H1 (cell line): ENCODE measurements at regions not wholly inside any gene's neighbourhood (a gene's known extent, or its start where the extent isn't known, plus 50 kb on each side); places are given as distances from the start of the nearest gene placed in this dataset.

ENCODE experiments used
- CHD7 ChIP-seq: fragments of 300-600 bp; sonication (generic); IDR thresholded peaks from 2 replicates; pipeline ENCODE4 v1.7.1; 2012; ENCODE audit warnings: low read length, moderate library complexity, mild to moderate bottlenecking, inconsistent platforms; ENCODE audit not compliant: insufficient replicate concordance

- TF ChIP-seq CHD7 = no peak
These were observed 233.3 kb downstream of the SOX9 start (continued) for GRCh38 chr17:72354071-72354470.
